ENCODE measurements at regions not wholly inside any gene's neighbourhood (a gene's known extent, or its start where the extent isn't known, plus 50 kb on each side); places are given as distances from the start of the nearest gene placed in this dataset.

DNA sequence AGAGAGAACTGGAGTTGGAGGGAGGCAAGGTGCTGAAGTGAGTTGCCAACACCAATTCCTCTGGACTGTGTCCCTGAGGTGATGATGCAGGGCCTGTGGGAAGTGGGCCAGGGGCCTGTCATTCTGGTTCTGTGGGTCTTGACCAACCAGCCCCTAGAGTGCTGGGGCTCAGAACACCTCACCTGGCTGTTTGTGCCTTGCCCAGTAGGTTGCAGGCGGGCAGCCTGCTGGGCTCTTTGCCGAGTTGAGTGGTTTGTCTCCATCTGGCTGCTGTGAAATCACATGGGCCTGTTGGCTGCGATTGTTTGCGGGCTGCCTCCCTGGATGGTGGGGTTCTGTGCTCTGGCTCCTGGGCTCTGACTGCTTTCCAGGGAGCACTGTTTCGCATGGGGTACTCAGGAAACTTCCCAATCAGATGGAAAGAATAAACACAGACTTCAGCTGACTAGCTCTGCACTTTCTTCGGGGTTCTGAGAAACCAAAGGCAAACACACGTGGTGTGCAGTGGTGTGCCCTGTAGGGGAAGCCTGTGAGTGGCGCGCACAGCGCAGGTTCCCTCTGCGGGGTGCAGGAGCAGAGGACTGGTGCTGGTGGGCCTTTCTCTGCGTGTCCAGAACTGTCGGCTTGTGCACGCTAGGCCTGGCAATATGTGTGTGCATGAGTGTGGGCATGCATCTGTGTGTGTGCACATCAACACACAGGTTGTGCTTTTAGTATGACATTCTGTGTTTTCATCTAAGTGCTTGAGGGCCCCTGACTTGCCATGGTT is 95.1 kb downstream of the RHOU start:
- TF ChIP-seq POLR2A (IDR thresholded peaks at IDR 0.05; ENCODE audit: low read depth, low read length): no peak
- TF ChIP-seq PAX5 (IDR thresholded peaks at IDR 0.05; ENCODE audit: insufficient read depth, low read length, severe bottlenecking): no peak
- no peak for TF ChIP-seq SPI1 (IDR thresholded peaks at IDR 0.05; ENCODE audit: low read depth, low read length)
- TF ChIP-seq TAF1 (IDR thresholded peaks at IDR 0.05; ENCODE audit: low read depth, low read length): no peak
- TF ChIP-seq POLR2AphosphoS5 (IDR thresholded peaks at IDR 0.05; ENCODE audit: low read depth, low read length): no peak

Data from GM12891 (cell line).